Sigmoid colon (tissue), 6 donors: ENCODE measurements at regions not wholly inside any gene's neighbourhood (a gene's known extent, or its start where the extent isn't known, plus 50 kb on each side); places are given as distances from the start of the nearest gene placed in this dataset.

Experiments used
- DNase-seq: peaks from one replicate; pipeline ENCODE4 v3.0.0-alpha.2; 2019
- H3K27ac ChIP-seq, 4 donors: fragments of 200-600 bp; sonication (generic); one replicate each; pipeline ENCODE4 v1.5.1; 2016 to 2019; ENCODE audit warnings: mild to moderate bottlenecking in 1 of 4
- H3K27me3 ChIP-seq, 3 donors: fragments of 200-600 bp; sonication (generic); one replicate each; pipeline ENCODE4 v1.5.1; 2019; ENCODE audit warnings: mild to moderate bottlenecking in 1 of 3
- H3K36me3 ChIP-seq, 4 donors: fragments of 200-600 bp; sonication (generic); one replicate each; pipeline ENCODE4 v1.5.1; 2016 to 2019
- H3K4me1 ChIP-seq, 4 donors: fragments of 200-600 bp; sonication (generic); one replicate each; pipeline ENCODE4 v1.5.1; 2017 to 2019
- H3K4me3 ChIP-seq, 4 donors: fragments of 200-600 bp; sonication (generic); one replicate each; pipeline ENCODE4 v1.5.1; 2017 to 2019; ENCODE audit warnings: mild to moderate bottlenecking in 2 of 4, moderate library complexity in 1 of 4
- H3K9me3 ChIP-seq, 4 donors: fragments of 200-600 bp in 3 of 4; sonication (generic) in 3 of 4; one replicate each; pipeline versions ENCODE4 v1.5.1 to v1.6.1; 2013 to 2019
- CTCF ChIP-seq, 4 experiments: fragments of 450-650 bp in 3 of 4; fragments of 200-600 bp in 1 of 4; IDR thresholded peaks; one replicate each; pipeline ENCODE4 v1.5.1; 2016 to 2019; ENCODE audit warnings: antibody characterized with exemption in 4 of 4, mild to moderate bottlenecking in 3 of 4, moderate library complexity in 2 of 4
- EP300 ChIP-seq, 4 donors: sonication (generic); formaldehyde crosslinking; IDR thresholded peaks; one replicate each; pipeline ENCODE4 v1.6.1; 2017; ENCODE audit warnings: antibody characterized with exemption in 4 of 4
- POLR2A ChIP-seq, 2 donors: fragments of 450-650 bp; IDR thresholded peaks; one replicate each; pipeline ENCODE4 v1.6.1; 2016; ENCODE audit warnings: antibody characterized with exemption in 2 of 2, mild to moderate bottlenecking in 2 of 2, moderate library complexity in 2 of 2
- POLR2AphosphoS5 ChIP-seq, 4 donors: sonication (generic); formaldehyde crosslinking; IDR thresholded peaks; one replicate each; pipeline ENCODE4 v1.6.1; 2017; ENCODE audit warnings: antibody characterized with exemption in 4 of 4
- WGBS, 2 donors: extraction: QIAGEN DNeasy Blood & Tissue Kit; methylation state at CpG; one replicate each; pipeline ENCODE4 v1.1.7; 2013; 5-methylcytosine and 5-hydroxymethylcytosine counted together
- intact Hi-C: fragments of 100-400 bp; cut with DNase I; formaldehyde crosslinking; loops from one replicate; pipeline ENCODE4 v1.15.1; 2023
- donor health status: healthy with polysubstance abuse.
- donor health status: healthy.

- peaks cover 0 to 9% (median 0%) of the 10 kb centered on the region in 4 donors for H3K4me1 ChIP-seq
- no peak overlapping the region for H3K27ac ChIP-seq
- 76% methylated on average over 1 of the region's 1 CpG for WGBS, 2 donors
- H3K4me3 ChIP-seq, result no peak overlapping the region
- no peak for DNase-seq
- H3K9me3 ChIP-seq, result peaks cover 0 to 4% (median 0%) of the 10 kb centered on the region in 4 donors
- no peak for TF ChIP-seq CTCF (IDR thresholded peaks at IDR 0.05)
- no peak for TF ChIP-seq EP300 (IDR thresholded peaks at IDR 0.05)
- TF ChIP-seq POLR2A (IDR thresholded peaks at IDR 0.05), result no peak
- no peak for TF ChIP-seq POLR2AphosphoS5 (IDR thresholded peaks at IDR 0.05)
- H3K36me3 ChIP-seq, result no peaks in the 10 kb centered on the region
- intact Hi-C loops, result no loop called here
- H3K27me3 ChIP-seq, result no peaks in the 10 kb centered on the region
Measured at GRCh38 chr1:56309065-56309464, 270.3 kb downstream of the PLPP3 start.

GRCh38 chr1:56304975-56305374 lies 274.4 kb downstream of the PLPP3 start:
- H3K27me3 ChIP-seq, result no peaks in the 10 kb centered on the region
- H3K4me3 ChIP-seq, result no peak overlapping the region
- 82 to 86% methylated on average over 4 of the region's 4 CpGs for WGBS, 2 donors
- H3K27ac ChIP-seq, result peak overlapping the region in 2 of 4 donors; percentile 8 to 48
- peak; percentile 44 to 86 (median 64) for TF ChIP-seq POLR2AphosphoS5 (IDR thresholded peaks at IDR 0.05)
- no peak for TF ChIP-seq CTCF (IDR thresholded peaks at IDR 0.05)
- TF ChIP-seq EP300 (IDR thresholded peaks at IDR 0.05), result no peak
- no peak for TF ChIP-seq POLR2A (IDR thresholded peaks at IDR 0.05)
- DNase-seq, result no peak
- H3K9me3 ChIP-seq, result peaks cover 0 to 4% (median 0%) of the 10 kb centered on the region in 4 donors
- intact Hi-C loops, result no loop called here
- H3K36me3 ChIP-seq, result no peaks in the 10 kb centered on the region
- peaks cover 0 to 27% (median 3%) of the 10 kb centered on the region in 4 donors for H3K4me1 ChIP-seq

DNA sequence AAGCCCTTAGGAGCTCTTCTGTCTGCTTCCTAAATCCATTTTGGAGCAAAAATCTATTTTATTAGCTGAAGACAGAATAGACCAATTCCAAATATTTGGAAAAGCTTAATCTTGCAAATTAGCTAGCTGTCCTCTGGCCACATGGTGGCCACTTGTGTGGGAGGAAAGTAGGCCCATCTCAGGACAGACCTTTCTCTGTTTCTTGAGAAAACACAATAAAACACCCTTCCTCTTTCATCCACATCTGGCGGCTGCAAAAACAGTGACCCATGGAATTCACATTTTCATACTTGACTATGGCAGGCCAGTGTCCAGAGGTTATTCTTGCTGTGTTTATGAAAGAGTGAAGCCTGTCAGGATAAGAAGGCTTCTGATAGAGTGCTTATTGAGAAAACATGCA lies 275.6 kb downstream of the PLPP3 start:
- Histone ChIP-seq H3K27me3 (no peaks in the 10 kb centered on the region), H3K27ac (no peak overlapping the region), H3K9me3 (peaks cover 0 to 4% (median 0%) of the 10 kb centered on the region in 4 donors), H3K36me3 (no peaks in the 10 kb centered on the region), H3K4me1 (peaks cover 0 to 27% (median 3%) of the 10 kb centered on the region in 4 donors), H3K4me3 (no peak overlapping the region)
- 86 to 90% methylated on average over 1 of the region's 1 CpG for WGBS, 2 donors
- intact Hi-C loops, result no loop called here
- no peak for DNase-seq
- TF ChIP-seq POLR2A (IDR thresholded peaks at IDR 0.05) (no peak), EP300 (IDR thresholded peaks at IDR 0.05) (no peak), CTCF (IDR thresholded peaks at IDR 0.05) (no peak), POLR2AphosphoS5 (IDR thresholded peaks at IDR 0.05) (no peak)

DNA sequence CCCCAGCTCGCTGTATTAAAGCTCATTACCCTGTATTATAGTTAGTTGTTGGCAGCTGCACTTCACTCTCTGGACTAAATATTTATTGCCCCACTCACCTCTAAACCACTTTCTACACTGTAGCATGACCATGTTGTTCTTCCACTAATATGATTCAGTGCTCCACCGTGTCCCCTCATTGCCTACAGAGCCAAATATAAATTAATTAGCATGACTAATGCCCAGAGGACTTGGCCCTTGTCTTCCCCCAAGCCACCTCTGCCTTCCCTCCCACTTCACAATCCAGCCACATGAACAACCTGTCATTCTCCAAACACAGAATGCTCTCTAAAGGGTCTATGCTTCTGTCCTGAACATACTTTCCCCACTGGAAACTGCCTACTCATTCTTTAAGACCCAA lies 276.5 kb downstream of the PLPP3 start:
- no peaks in the 10 kb centered on the region for H3K9me3 ChIP-seq
- TF ChIP-seq POLR2AphosphoS5 (IDR thresholded peaks at IDR 0.05) (no peak), POLR2A (IDR thresholded peaks at IDR 0.05) (no peak), CTCF (IDR thresholded peaks at IDR 0.05) (no peak), EP300 (IDR thresholded peaks at IDR 0.05) (no peak)
- 80 to 84% methylated on average over 2 of the region's 2 CpGs for WGBS, 2 donors
- H3K27me3 ChIP-seq, result no peaks in the 10 kb centered on the region
- no peak for DNase-seq
- H3K4me1 ChIP-seq, result peaks cover 0 to 31% (median 8%) of the 10 kb centered on the region in 4 donors
- H3K36me3 ChIP-seq, result no peaks in the 10 kb centered on the region
- intact Hi-C loops, result no loop called here
- H3K4me3 ChIP-seq, result no peak overlapping the region
- H3K27ac ChIP-seq, result no peak overlapping the region

GRCh38 chr1:56301791-56302190 lies 277.6 kb downstream of the PLPP3 start:
- peaks cover 0 to 40% (median 16%) of the 10 kb centered on the region in 4 donors for H3K4me1 ChIP-seq
- no peak for DNase-seq
- no peak for TF ChIP-seq POLR2A (IDR thresholded peaks at IDR 0.05)
- TF ChIP-seq CTCF (IDR thresholded peaks at IDR 0.05), result no peak
- no peak for TF ChIP-seq POLR2AphosphoS5 (IDR thresholded peaks at IDR 0.05)
- no peak for TF ChIP-seq EP300 (IDR thresholded peaks at IDR 0.05)
- H3K36me3 ChIP-seq, result no peaks in the 10 kb centered on the region
- WGBS, 2 donors, result 89 to 90% methylated on average over 5 of the region's 5 CpGs
- H3K27me3 ChIP-seq, result no peaks in the 10 kb centered on the region
- no peak overlapping the region for H3K27ac ChIP-seq
- no peaks in the 10 kb centered on the region for H3K9me3 ChIP-seq
- intact Hi-C loops, result no loop called here
- H3K4me3 ChIP-seq, result no peak overlapping the region
